A673 (cell line): ENCODE measurements at regions not wholly inside any gene's neighbourhood (a gene's known extent, or its start where the extent isn't known, plus 50 kb on each side); places are given as distances from the start of the nearest gene placed in this dataset.

Experiments
- EZH2 ChIP-seq: fragments of 200-600 bp; sonication (generic); IDR thresholded peaks from 2 replicates; pipeline ENCODE4 v1.6.1; 2017; ENCODE audit warnings: borderline replicate concordance, low read depth, mild to moderate bottlenecking, mixed read lengths, antibody characterized with exemption, low read length; ENCODE audit not compliant: poor library complexity, severe bottlenecking
- TF ChIP-seq, protein P1 (sequence below): fragments of 300-800, 200-600 bp; sonication (generic); conservative IDR thresholded peaks from 2 replicates; pipeline ENCODE4 v1.5.1; 2017; ENCODE audit warnings: low read depth, mild to moderate bottlenecking, antibody characterized with exemption, low read length, moderate library complexity, mixed read lengths

- TF ChIP-seq, protein P1, sequence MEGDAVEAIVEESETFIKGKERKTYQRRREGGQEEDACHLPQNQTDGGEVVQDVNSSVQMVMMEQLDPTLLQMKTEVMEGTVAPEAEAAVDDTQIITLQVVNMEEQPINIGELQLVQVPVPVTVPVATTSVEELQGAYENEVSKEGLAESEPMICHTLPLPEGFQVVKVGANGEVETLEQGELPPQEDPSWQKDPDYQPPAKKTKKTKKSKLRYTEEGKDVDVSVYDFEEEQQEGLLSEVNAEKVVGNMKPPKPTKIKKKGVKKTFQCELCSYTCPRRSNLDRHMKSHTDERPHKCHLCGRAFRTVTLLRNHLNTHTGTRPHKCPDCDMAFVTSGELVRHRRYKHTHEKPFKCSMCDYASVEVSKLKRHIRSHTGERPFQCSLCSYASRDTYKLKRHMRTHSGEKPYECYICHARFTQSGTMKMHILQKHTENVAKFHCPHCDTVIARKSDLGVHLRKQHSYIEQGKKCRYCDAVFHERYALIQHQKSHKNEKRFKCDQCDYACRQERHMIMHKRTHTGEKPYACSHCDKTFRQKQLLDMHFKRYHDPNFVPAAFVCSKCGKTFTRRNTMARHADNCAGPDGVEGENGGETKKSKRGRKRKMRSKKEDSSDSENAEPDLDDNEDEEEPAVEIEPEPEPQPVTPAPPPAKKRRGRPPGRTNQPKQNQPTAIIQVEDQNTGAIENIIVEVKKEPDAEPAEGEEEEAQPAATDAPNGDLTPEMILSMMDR, result no peak
- no peak for TF ChIP-seq EZH2
Measured at GRCh38 chr5:2391021-2391420, 360.5 kb downstream of the IRX2 start.
